Gastrocnemius medialis (tissue), 4 donors: ENCODE measurements at regions not wholly inside any gene's neighbourhood (a gene's known extent, or its start where the extent isn't known, plus 50 kb on each side); places are given as distances from the start of the nearest gene placed in this dataset.
A peak's percentile ranks its signal among the peaks of the same experiment; 100 is the strongest.

ENCODE experiments used
- ATAC-seq, 2 donors: fragments of 150-250 bp; one replicate each; pipeline ENCODE4 v1.9.1; 2016
- DNase-seq, 2 donors: peaks; one replicate each; pipeline ENCODE4 v3.0.0-alpha.2; 2019
- H3K27ac ChIP-seq, 4 donors: fragments of 200-600 bp; sonication (generic); 1 replicate in 1 of 4; 2 replicates in 3 of 4; pipeline ENCODE4 v1.5.1; 2016 to 2018; ENCODE audit warnings: mild to moderate bottlenecking in 2 of 4, moderate library complexity in 1 of 4
- H3K27me3 ChIP-seq, 3 donors: fragments of 200-600 bp; sonication (generic) in 2 of 3; 1 replicate in 1 of 3; 2 replicates in 2 of 3; pipeline versions ENCODE4 v1.5.1 to v1.6.0; 2016 to 2019; ENCODE audit warnings: mild to moderate bottlenecking in 1 of 3, moderate library complexity in 1 of 3
- H3K36me3 ChIP-seq, 2 donors: fragments of 200-600 bp; sonication (generic) in 1 of 2; one replicate each; pipeline ENCODE4 v1.5.1; 2017 to 2018
- H3K4me1 ChIP-seq, 2 donors: fragments of 200-600 bp; sonication (generic) in 1 of 2; one replicate each; pipeline ENCODE4 v1.5.1; 2016 to 2017; ENCODE audit warnings: mild to moderate bottlenecking in 2 of 2
- H3K4me3 ChIP-seq, 4 donors: fragments of 200-600 bp; sonication (generic) in 3 of 4; 1 replicate in 1 of 4; 2 replicates in 3 of 4; pipeline ENCODE4 v1.5.1; 2016 to 2019; ENCODE audit warnings: mild to moderate bottlenecking in 2 of 4
- H3K9me3 ChIP-seq, 3 donors: fragments of 200-600 bp; sonication (generic) in 2 of 3; 1 replicate in 1 of 3; 2 replicates in 2 of 3; pipeline ENCODE4 v1.5.1; 2016 to 2019
- POLR2A ChIP-seq, 2 donors: fragments of 450-650 bp; IDR thresholded peaks; one replicate each; pipeline ENCODE4 v1.6.1; 2017; ENCODE audit warnings: antibody characterized with exemption in 2 of 2, mild to moderate bottlenecking in 2 of 2, moderate library complexity in 2 of 2
- in situ Hi-C, 4 donors: fragments of 200-750 bp; cut with MboI; loops; one replicate each; pipeline versions ENCODE4 v1.15.0 to v1.8.0; 2017; ENCODE audit warnings: low sequenced_read_pairs in 4 of 4
- intact Hi-C: fragments of 100-400 bp; cut with DNase I; formaldehyde crosslinking; loops from one replicate; pipeline ENCODE4 v1.15.1; 2023; ENCODE audit warnings: low total_unique reads
- TF ChIP-seq, protein P1 (sequence below), 5 experiments: fragments of 450-650 bp in 3 of 5; fragments of 200-600 bp in 2 of 5; sonication (generic) in 2 of 5; IDR thresholded peaks in 4 of 5; conservative IDR thresholded peaks in 1 of 5; 1 replicate in 4 of 5; 2 replicates in 1 of 5; pipeline ENCODE4 v1.5.1; 2016 to 2019; ENCODE audit warnings: antibody characterized with exemption in 5 of 5, mild to moderate bottlenecking in 3 of 5, moderate library complexity in 3 of 5

DNA sequence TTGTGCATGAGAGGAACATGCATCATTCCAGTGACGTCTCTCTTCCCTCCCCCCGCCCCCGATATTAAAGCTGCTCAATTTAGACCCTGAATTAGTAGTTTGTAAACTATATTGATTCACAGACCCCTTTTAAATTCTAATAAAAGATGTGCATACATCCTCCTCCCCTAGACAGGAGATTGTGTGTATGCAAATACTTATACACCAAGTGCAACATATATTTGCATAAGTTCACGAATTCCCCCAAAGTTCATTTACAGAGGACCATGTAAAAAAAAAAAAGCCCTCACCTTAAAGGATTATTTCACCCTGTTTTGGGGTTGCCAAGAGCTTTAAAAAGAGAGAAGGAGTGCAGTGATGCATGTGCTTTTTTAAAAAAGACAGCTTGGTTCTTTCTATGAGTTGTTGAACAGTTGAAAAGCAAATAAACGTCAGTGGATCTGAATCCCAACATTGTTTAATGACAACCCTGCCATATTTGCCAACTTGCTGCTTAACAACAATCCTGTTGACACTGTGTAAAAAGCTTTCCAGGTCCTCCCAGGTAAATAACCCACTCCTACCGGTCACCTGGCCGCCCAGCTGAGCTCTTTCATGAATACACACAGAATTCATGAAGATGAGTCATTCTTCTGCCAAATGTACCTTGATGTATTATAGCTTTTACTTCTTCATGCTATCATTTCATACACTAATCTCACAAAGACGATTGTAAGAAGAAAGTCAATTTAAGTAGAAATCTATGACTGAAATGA lies 211.5 kb downstream of the IKZF2 start:
- no peak overlapping the region for H3K4me3 ChIP-seq
- ATAC-seq (no peak), DNase-seq (no peak)
- peaks cover 22 to 25% of the 10 kb centered on the region in 2 donors for H3K4me1 ChIP-seq
- no peak for TF ChIP-seq POLR2A (IDR thresholded peaks at IDR 0.05)
- TF ChIP-seq, protein P1, sequence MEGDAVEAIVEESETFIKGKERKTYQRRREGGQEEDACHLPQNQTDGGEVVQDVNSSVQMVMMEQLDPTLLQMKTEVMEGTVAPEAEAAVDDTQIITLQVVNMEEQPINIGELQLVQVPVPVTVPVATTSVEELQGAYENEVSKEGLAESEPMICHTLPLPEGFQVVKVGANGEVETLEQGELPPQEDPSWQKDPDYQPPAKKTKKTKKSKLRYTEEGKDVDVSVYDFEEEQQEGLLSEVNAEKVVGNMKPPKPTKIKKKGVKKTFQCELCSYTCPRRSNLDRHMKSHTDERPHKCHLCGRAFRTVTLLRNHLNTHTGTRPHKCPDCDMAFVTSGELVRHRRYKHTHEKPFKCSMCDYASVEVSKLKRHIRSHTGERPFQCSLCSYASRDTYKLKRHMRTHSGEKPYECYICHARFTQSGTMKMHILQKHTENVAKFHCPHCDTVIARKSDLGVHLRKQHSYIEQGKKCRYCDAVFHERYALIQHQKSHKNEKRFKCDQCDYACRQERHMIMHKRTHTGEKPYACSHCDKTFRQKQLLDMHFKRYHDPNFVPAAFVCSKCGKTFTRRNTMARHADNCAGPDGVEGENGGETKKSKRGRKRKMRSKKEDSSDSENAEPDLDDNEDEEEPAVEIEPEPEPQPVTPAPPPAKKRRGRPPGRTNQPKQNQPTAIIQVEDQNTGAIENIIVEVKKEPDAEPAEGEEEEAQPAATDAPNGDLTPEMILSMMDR (IDR thresholded peaks at IDR 0.05 in 4 of 5, conservative IDR thresholded peaks at IDR 0.05 in 1 of 5): no peak
- no peaks in the 10 kb centered on the region for H3K27me3 ChIP-seq
- intact Hi-C loops: no loop called here
- in situ Hi-C loops: no loop called here
- no peak overlapping the region for H3K27ac ChIP-seq
- H3K9me3 ChIP-seq: no peaks in the 10 kb centered on the region
- no peaks in the 10 kb centered on the region for H3K36me3 ChIP-seq

GRCh38 chr2:212938144-212938793 lies 213.1 kb downstream of the IKZF2 start:
- TF ChIP-seq, protein P1 (IDR thresholded peaks at IDR 0.05 in 4 of 5, conservative IDR thresholded peaks at IDR 0.05 in 1 of 5): no peak
- no peak for TF ChIP-seq POLR2A (IDR thresholded peaks at IDR 0.05)
- Histone ChIP-seq H3K27ac (no peak overlapping the region), H3K27me3 (no peaks in the 10 kb centered on the region), H3K36me3 (no peaks in the 10 kb centered on the region), H3K4me1 (peaks cover 16 to 20% of the 10 kb centered on the region in 2 donors), H3K9me3 (no peaks in the 10 kb centered on the region), H3K4me3 (no peak overlapping the region)
- intact Hi-C loops (no loop called here), in situ Hi-C loops (no loop called here)
- DNase-seq: no peak
- ATAC-seq: no peak

GRCh38 chr2:212936572-212936971 lies 214.8 kb downstream of the IKZF2 start:
- Histone ChIP-seq H3K27ac (no peak overlapping the region), H3K9me3 (no peaks in the 10 kb centered on the region), H3K27me3 (no peaks in the 10 kb centered on the region), H3K4me3 (no peak overlapping the region), H3K4me1 (peaks cover 12 to 15% of the 10 kb centered on the region in 2 donors), H3K36me3 (no peaks in the 10 kb centered on the region)
- TF ChIP-seq, protein P1 (IDR thresholded peaks at IDR 0.05 in 4 of 5, conservative IDR thresholded peaks at IDR 0.05 in 1 of 5): no peak
- no peak for TF ChIP-seq POLR2A (IDR thresholded peaks at IDR 0.05)
- peak in 1 of 2 donors; percentile 26 for DNase-seq
- intact Hi-C loops: no loop called here
- peak in 1 of 2 donors; percentile 52 for ATAC-seq
- in situ Hi-C loops: no loop called here

- Histone ChIP-seq H3K36me3 (no peaks in the 10 kb centered on the region), H3K27ac (no peak overlapping the region), H3K4me1 (peaks cover 8 to 10% of the 10 kb centered on the region in 2 donors), H3K27me3 (no peaks in the 10 kb centered on the region), H3K9me3 (no peaks in the 10 kb centered on the region), H3K4me3 (no peak overlapping the region)
- DNase-seq: no peak
- TF ChIP-seq, protein P1 (IDR thresholded peaks at IDR 0.05 in 4 of 5, conservative IDR thresholded peaks at IDR 0.05 in 1 of 5): no peak
- TF ChIP-seq POLR2A (IDR thresholded peaks at IDR 0.05): no peak
- intact Hi-C loops: no loop called here
- ATAC-seq: no peak
- in situ Hi-C loops: no loop called here
These were observed 215.7 kb downstream of the IKZF2 start for GRCh38 chr2:212935752-212936151.
